ENCODE measurements at regions not wholly inside any gene's neighbourhood (a gene's known extent, or its start where the extent isn't known, plus 50 kb on each side); places are given as distances from the start of the nearest gene placed in this dataset.
A peak's percentile ranks its signal among the peaks of the same experiment; 100 is the strongest.

DNA sequence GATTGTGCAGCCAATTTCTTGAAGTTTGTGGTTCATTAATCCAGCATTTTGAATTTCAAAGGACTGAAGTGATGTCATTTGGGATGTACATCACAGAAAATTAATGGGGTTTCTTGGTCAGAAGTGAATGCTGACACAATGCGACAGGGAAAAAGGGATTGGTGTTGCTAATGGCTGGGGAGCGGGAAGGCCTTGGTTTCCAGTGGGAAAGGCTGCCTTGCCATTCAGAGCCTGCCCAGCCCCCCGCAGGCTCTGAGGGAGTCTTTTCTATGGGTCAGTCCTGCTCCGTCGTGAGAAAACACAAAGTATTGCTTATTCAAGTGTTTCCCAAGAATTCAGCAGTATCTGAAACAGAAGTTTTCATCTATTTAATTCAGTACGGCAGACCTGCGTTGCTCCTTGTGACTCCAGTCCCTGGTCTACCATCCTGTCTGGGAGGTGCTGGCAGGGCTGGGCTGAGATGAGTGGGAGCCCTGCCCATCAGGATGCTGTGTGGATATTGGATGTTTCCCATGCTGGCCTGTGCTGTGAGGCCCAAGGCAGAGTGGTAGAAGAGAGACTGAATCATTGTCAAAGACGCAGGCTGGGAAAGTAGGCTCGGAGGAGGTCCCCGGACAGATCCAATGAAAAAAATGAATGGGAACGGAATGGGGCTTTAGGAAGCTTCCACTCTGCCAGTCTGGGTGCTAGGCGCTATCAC, 111.2 kb upstream of the KLHL25 start:
- Histone ChIP-seq H3K36me3 (no peaks in the 10 kb centered on the region), H3K9me3 (no peaks in the 10 kb centered on the region), H3K4me3 (no peak overlapping the region), H3K27me3 (no peaks in the 10 kb centered on the region), H3K27ac (no peak overlapping the region), H3K4me1 (no peaks in the 10 kb centered on the region)
- TF ChIP-seq, protein P1, sequence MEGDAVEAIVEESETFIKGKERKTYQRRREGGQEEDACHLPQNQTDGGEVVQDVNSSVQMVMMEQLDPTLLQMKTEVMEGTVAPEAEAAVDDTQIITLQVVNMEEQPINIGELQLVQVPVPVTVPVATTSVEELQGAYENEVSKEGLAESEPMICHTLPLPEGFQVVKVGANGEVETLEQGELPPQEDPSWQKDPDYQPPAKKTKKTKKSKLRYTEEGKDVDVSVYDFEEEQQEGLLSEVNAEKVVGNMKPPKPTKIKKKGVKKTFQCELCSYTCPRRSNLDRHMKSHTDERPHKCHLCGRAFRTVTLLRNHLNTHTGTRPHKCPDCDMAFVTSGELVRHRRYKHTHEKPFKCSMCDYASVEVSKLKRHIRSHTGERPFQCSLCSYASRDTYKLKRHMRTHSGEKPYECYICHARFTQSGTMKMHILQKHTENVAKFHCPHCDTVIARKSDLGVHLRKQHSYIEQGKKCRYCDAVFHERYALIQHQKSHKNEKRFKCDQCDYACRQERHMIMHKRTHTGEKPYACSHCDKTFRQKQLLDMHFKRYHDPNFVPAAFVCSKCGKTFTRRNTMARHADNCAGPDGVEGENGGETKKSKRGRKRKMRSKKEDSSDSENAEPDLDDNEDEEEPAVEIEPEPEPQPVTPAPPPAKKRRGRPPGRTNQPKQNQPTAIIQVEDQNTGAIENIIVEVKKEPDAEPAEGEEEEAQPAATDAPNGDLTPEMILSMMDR (IDR thresholded peaks at IDR 0.05): no peak
- DNase-seq (no peak), FAIRE-seq (no peak), ATAC-seq (no peak)
- intact Hi-C loops (cut with DNase I): no loop called here
- 67 to 82% methylated on average over 12 of the region's 12 CpGs for WGBS, 2 donors

DNA sequence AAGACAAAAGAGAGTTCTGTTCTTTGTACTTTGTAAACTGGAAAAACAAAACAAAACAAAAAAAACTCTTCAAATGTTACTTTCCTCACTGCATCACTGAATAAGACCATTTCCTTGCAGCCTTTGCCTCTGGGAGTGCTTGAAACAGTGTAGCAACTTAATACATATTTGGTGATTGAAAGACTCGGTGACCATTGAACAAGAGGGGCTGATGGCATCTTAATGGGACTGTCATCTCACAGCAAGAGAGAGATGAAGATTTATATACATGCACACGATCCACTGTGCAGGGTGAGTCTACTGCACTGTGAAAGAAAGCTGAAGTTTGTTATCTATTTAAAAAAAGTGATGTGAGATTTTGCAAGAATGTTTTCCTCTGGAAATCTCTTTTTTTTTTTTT, 111.9 kb upstream of the KLHL25 start:
- H3K4me3 ChIP-seq: no peak overlapping the region
- no peak for DNase-seq
- H3K27ac ChIP-seq: no peak overlapping the region
- no peaks in the 10 kb centered on the region for H3K36me3 ChIP-seq
- TF ChIP-seq, protein P1 (IDR thresholded peaks at IDR 0.05): no peak
- WGBS, 2 donors: 44 to 57% methylated on average over 2 of the region's 2 CpGs
- intact Hi-C loops (cut with DNase I): no loop called here
- no peak for FAIRE-seq
- H3K27me3 ChIP-seq: no peaks in the 10 kb centered on the region
- H3K4me1 ChIP-seq: no peaks in the 10 kb centered on the region
- no peak for ATAC-seq
- no peaks in the 10 kb centered on the region for H3K9me3 ChIP-seq

DNA sequence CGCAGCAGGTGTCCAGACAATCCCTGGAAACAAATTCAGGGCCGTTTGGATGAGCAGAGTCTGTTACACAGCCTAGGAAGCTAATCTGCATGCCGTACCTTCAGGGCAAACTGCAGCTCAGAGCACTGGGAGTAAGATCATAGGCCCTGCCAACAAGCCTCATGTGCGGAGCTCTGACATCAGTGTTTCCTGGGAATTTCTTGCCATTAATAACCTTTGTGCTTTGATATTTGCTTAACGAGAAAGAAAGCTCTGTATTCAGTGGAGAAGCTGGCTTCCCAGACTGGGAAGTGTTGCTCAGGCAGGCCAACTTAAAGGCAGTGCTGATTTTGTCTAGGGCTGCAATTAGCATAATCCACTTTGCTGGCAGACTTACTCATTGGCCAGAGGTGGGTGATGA, 116.1 kb upstream of the KLHL25 start:
- WGBS, 2 donors: 25 to 28% methylated on average over 5 of the region's 5 CpGs
- Histone ChIP-seq H3K27me3 (no peaks in the 10 kb centered on the region), H3K36me3 (no peaks in the 10 kb centered on the region), H3K27ac (peak overlapping the region in 1 of 4 donors; percentile 17), H3K9me3 (no peaks in the 10 kb centered on the region), H3K4me3 (no peak overlapping the region), H3K4me1 (no peaks in the 10 kb centered on the region)
- peak; percentile 56 to 88 (median 68) for ATAC-seq
- DNase-seq: peak in 2 of 6 donors; percentile 8 to 15
- TF ChIP-seq, protein P1 (IDR thresholded peaks at IDR 0.05): no peak
- intact Hi-C loops (cut with DNase I): no loop called here
- no peak for FAIRE-seq

DNA sequence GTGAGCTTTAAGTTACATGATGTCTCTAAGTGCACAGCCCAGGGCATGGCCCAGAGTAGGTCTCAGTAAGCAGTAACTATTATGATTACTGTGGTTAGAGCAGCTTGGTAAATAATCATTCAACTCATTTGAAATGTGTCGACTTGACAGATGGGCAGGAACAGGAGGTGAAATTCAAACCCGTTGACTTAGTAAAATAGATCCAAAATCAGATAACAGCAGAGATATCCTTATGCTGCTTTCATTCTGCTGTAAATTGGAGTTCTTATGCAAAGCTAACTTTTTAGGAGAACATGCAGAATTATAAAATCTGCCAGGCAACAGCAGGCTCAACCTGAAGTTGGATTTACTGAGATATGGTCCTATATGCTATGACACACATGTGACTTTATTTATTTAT, 118.7 kb upstream of the KLHL25 start:
- no peak for DNase-seq
- TF ChIP-seq, protein P1 (IDR thresholded peaks at IDR 0.05): no peak
- Histone ChIP-seq H3K9me3 (no peaks in the 10 kb centered on the region), H3K27ac (no peak overlapping the region), H3K4me3 (no peak overlapping the region), H3K36me3 (no peaks in the 10 kb centered on the region), H3K4me1 (no peaks in the 10 kb centered on the region), H3K27me3 (no peaks in the 10 kb centered on the region)
- FAIRE-seq: no peak
- intact Hi-C loops (cut with DNase I): no loop called here
- 21 to 25% methylated on average over 2 of the region's 2 CpGs for WGBS, 2 donors
- no peak for ATAC-seq

DNA sequence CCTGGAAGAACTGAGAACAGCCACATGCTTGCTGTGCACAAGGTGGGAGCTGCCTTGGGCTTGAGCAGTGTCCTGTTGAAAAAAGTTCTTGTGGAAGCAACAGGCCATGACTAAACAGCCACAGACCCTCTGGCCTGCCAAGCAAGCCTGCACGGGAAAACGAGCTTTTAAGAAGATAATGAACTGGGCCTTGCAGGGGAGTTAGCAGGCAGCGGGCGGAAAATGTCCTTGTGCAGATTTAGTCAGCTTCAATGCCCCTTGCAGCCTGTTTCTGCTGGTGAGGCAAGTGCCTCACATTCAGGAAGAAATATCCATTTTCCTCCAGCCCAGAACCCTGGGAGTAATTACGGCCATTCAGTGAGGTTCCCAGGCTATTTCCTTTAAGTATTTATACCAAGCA, 126.2 kb upstream of the KLHL25 start:
- Histone ChIP-seq H3K4me3 (no peak overlapping the region), H3K4me1 (no peaks in the 10 kb centered on the region), H3K9me3 (no peaks in the 10 kb centered on the region), H3K36me3 (no peaks in the 10 kb centered on the region), H3K27ac (no peak overlapping the region), H3K27me3 (no peaks in the 10 kb centered on the region)
- ATAC-seq (no peak), DNase-seq (no peak), FAIRE-seq (no peak)
- intact Hi-C loops (cut with DNase I): no loop called here
- TF ChIP-seq, protein P1 (IDR thresholded peaks at IDR 0.05): no peak
- WGBS, 2 donors: 59 to 60% methylated on average over 5 of the region's 5 CpGs

Measured in pancreas (tissue), 10 donors.